MM.1S (cell line): ENCODE measurements at regions not wholly inside any gene's neighbourhood (a gene's known extent, or its start where the extent isn't known, plus 50 kb on each side); places are given as distances from the start of the nearest gene placed in this dataset.

Source experiments
- DNase-seq: peaks from one replicate; pipeline ENCODE4 v3.0.0-alpha.2; 2015
- H2AFZ ChIP-seq: fragments of 300-600 bp; sonication (generic); 2 replicates; pipeline ENCODE4 v1.6.0; 2016; ENCODE audit warnings: antibody characterized with exemption, low read length
- H3F3A ChIP-seq: fragments of 300-600 bp; sonication (generic); 2 replicates; pipeline ENCODE4 v1.6.1; 2016; ENCODE audit warnings: mild to moderate bottlenecking, antibody characterized with exemption, low read length, moderate library complexity, mixed read lengths; ENCODE audit not compliant: insufficient read depth
- H3K27ac ChIP-seq: fragments of 300-600 bp; sonication (generic); 2 replicates; pipeline ENCODE4 v1.5.1; 2016; ENCODE audit warnings: mild to moderate bottlenecking, low read length
- H3K27me3 ChIP-seq: fragments of 300-600 bp; sonication (generic); replicated peaks from 2 replicates; pipeline ENCODE4 v1.6.0; 2016; ENCODE audit warnings: low read length; ENCODE audit not compliant: insufficient read depth
- H3K36me3 ChIP-seq: fragments of 300-600 bp; sonication (generic); replicated peaks from 2 replicates; pipeline ENCODE4 v1.6.1; 2016; ENCODE audit warnings: mild to moderate bottlenecking, low read length, mixed read lengths; ENCODE audit not compliant: insufficient read depth
- H3K4me1 ChIP-seq: fragments of 300-600 bp; sonication (generic); 2 replicates; pipeline ENCODE4 v1.6.1; 2016; ENCODE audit warnings: low read length, mixed read lengths
- H3K4me2 ChIP-seq: fragments of 300-600 bp; sonication (generic); 2 replicates; pipeline ENCODE4 v1.6.0; 2016; ENCODE audit warnings: low read depth, low read length
- H3K4me3 ChIP-seq: fragments of 300-600 bp; sonication (generic); 2 replicates; pipeline ENCODE4 v1.5.1; 2016; ENCODE audit warnings: low read length, mixed read lengths
- H3K79me2 ChIP-seq: fragments of 300-600 bp; sonication (generic); 2 replicates; pipeline ENCODE4 v1.6.1; 2016; ENCODE audit warnings: mixed run types, low read length, mixed read lengths
- H3K9ac ChIP-seq: fragments of 300-600 bp; sonication (generic); 2 replicates; pipeline ENCODE4 v1.6.1; 2016; ENCODE audit warnings: low read length, mixed read lengths
- H3K9me2 ChIP-seq: fragments of 300-600 bp; sonication (generic); replicated peaks from 2 replicates; pipeline ENCODE4 v1.6.1; 2016; ENCODE audit warnings: mild to moderate bottlenecking, low read length, mixed read lengths; ENCODE audit not compliant: insufficient read depth
- H3K9me3 ChIP-seq: fragments of 300-600 bp; sonication (generic); replicated peaks from 2 replicates; pipeline ENCODE4 v1.6.1; 2016; ENCODE audit warnings: mild to moderate bottlenecking, low read length, mixed read lengths; ENCODE audit not compliant: insufficient read depth
- H4K20me1 ChIP-seq: fragments of 300-600 bp; sonication (generic); 2 replicates; pipeline ENCODE4 v1.6.1; 2016; ENCODE audit warnings: mild to moderate bottlenecking, low read length, moderate library complexity, mixed read lengths; ENCODE audit not compliant: insufficient read depth
- EZH2 ChIP-seq: fragments of 300-600 bp; sonication (generic); optimal IDR thresholded peaks from 2 replicates; pipeline ENCODE3; 2017; ENCODE audit warnings: low read depth, mild to moderate bottlenecking, antibody characterized with exemption, low read length, mixed read lengths
- EZH2phosphoT487 ChIP-seq: fragments of 300-600 bp; sonication (generic); IDR thresholded peaks from 2 replicates; pipeline ENCODE4 v1.6.1; 2018; ENCODE audit warnings: antibody characterized with exemption, low read length
- TF ChIP-seq, protein P1 (sequence below): fragments of 300-600 bp; sonication (generic); IDR thresholded peaks from 2 replicates; pipeline ENCODE4 v1.5.1; 2016; ENCODE audit warnings: antibody characterized with exemption, low read length, mixed read lengths

DNA sequence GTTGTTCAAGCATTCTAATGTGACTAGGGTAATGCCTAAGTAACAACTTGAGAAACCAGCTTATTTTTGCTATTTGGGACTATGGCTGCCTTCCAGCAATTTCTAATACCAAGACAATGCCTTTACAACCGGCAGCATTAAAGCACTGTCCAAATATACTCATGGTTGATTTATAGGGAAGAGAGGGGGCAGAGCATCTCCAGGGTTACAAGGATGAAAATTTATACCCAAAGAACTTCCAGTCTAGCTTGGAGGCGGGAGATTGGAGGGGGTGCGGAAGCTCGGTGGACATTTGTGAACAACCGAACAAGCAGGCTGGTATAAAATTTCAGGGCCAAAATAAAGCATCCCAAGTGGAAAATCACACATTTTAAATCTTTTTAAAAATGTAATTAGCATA is 79.4 kb upstream of the FOXN2 start:
- Histone ChIP-seq H3K79me2 (no peaks in the 10 kb centered on the region), H3K4me3 (no peak overlapping the region), H3K9ac (no peak overlapping the region), H3K9me3 (no peaks in the 10 kb centered on the region), H3K4me2 (no peak overlapping the region), H3K36me3 (no peaks in the 10 kb centered on the region), H4K20me1 (no peaks in the 10 kb centered on the region), H2AFZ (no peak overlapping the region), H3F3A (no peaks in the 10 kb centered on the region), H3K27me3 (no peaks in the 10 kb centered on the region), H3K9me2 (no peaks in the 10 kb centered on the region), H3K4me1 (0 out of 2 replicates have a peak, but pooled peaks cover under 1% of the 10 kb centered on the region), H3K27ac (no peak overlapping the region)
- TF ChIP-seq EZH2phosphoT487, result no peak
- no peak for TF ChIP-seq EZH2
- TF ChIP-seq, protein P1, sequence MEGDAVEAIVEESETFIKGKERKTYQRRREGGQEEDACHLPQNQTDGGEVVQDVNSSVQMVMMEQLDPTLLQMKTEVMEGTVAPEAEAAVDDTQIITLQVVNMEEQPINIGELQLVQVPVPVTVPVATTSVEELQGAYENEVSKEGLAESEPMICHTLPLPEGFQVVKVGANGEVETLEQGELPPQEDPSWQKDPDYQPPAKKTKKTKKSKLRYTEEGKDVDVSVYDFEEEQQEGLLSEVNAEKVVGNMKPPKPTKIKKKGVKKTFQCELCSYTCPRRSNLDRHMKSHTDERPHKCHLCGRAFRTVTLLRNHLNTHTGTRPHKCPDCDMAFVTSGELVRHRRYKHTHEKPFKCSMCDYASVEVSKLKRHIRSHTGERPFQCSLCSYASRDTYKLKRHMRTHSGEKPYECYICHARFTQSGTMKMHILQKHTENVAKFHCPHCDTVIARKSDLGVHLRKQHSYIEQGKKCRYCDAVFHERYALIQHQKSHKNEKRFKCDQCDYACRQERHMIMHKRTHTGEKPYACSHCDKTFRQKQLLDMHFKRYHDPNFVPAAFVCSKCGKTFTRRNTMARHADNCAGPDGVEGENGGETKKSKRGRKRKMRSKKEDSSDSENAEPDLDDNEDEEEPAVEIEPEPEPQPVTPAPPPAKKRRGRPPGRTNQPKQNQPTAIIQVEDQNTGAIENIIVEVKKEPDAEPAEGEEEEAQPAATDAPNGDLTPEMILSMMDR, result no peak
- DNase-seq, result no peak

DNA sequence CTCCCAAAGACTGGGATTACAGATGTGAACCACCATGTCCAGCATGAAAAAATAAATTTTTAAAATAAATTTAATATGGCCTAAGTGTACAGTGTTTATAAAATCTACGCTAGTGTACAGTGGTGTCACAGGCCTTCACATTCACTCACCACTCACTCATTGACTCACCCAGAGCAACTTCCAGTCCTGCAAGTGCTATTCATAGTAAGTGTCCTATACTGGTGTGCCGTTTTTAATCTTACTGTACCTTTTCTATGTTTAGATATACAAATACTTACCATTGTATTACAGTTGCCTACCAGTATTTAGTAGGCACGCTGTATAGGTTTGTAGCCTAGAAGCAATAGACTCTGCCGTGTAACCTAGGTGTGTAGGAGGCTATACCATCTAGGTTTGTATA is 76.1 kb upstream of the FOXN2 start:
- Histone ChIP-seq H3K9me2 (no peaks in the 10 kb centered on the region), H4K20me1 (no peaks in the 10 kb centered on the region), H3K79me2 (no peaks in the 10 kb centered on the region), H3K9ac (no peak overlapping the region), H3K4me2 (no peak overlapping the region), H3K27ac (no peak overlapping the region), H3K27me3 (no peaks in the 10 kb centered on the region), H3K4me3 (no peak overlapping the region), H3K4me1 (0 out of 2 replicates have a peak, but pooled peaks cover 5% of the 10 kb centered on the region), H3K9me3 (no peaks in the 10 kb centered on the region), H3F3A (no peaks in the 10 kb centered on the region), H2AFZ (no peak overlapping the region), H3K36me3 (no peaks in the 10 kb centered on the region)
- TF ChIP-seq, protein P1, result no peak
- TF ChIP-seq EZH2phosphoT487 (no peak), EZH2 (no peak)
- no peak for DNase-seq

DNA sequence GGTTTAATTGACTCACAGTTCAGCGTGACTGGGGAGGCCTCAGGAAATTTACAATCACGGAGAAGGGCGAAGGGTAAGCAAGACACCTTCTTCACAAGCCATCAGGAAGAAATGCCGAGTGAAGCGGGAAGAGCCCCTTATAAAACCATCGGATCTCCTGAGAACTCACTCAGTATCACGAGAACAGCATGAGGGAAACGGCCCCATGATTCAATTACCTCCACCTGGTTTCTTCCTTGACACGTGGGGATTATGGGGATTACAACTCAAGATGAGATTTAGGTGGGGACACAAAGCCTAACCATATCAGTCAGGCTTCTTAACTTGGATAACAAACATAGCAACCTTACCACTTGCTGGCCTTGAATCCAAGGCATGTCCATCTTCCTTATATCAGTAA is 73.6 kb upstream of the FOXN2 start:
- no peaks in the 10 kb centered on the region for H3F3A ChIP-seq
- no peaks in the 10 kb centered on the region for H3K36me3 ChIP-seq
- H3K4me2 ChIP-seq, result no peak overlapping the region
- TF ChIP-seq, protein P1, result no peak
- no peak for TF ChIP-seq EZH2phosphoT487
- no peak for TF ChIP-seq EZH2
- no peak overlapping the region for H3K27ac ChIP-seq
- 0 out of 2 replicates have a peak, but pooled peaks cover 5% of the 10 kb centered on the region for H3K4me1 ChIP-seq
- no peak overlapping the region for H2AFZ ChIP-seq
- no peaks in the 10 kb centered on the region for H4K20me1 ChIP-seq
- H3K79me2 ChIP-seq, result no peaks in the 10 kb centered on the region
- H3K27me3 ChIP-seq, result no peaks in the 10 kb centered on the region
- no peaks in the 10 kb centered on the region for H3K9me2 ChIP-seq
- no peak overlapping the region for H3K4me3 ChIP-seq
- DNase-seq, result no peak
- H3K9me3 ChIP-seq, result no peaks in the 10 kb centered on the region
- H3K9ac ChIP-seq, result no peak overlapping the region
